HEK293T (cell line): ENCODE measurements at regions not wholly inside any gene's neighbourhood (a gene's known extent, or its start where the extent isn't known, plus 50 kb on each side); places are given as distances from the start of the nearest gene placed in this dataset.

ENCODE experiments used
- BHLHE40 ChIP-seq: fragments of 450-650 bp; IDR thresholded peaks from 2 replicates; pipeline ENCODE4 v1.6.1; 2016; ENCODE audit warnings: mild to moderate bottlenecking, moderate library complexity, borderline replicate concordance
- FOXA1 ChIP-seq: fragments of 450-650 bp; IDR thresholded peaks from 2 replicates; pipeline ENCODE4 v1.6.1; 2016; ENCODE audit warnings: mild to moderate bottlenecking
- TF ChIP-seq, protein P1 (sequence below): fragments of 450-650 bp; IDR thresholded peaks from 2 replicates; pipeline ENCODE4 v1.6.1; 2016

DNA sequence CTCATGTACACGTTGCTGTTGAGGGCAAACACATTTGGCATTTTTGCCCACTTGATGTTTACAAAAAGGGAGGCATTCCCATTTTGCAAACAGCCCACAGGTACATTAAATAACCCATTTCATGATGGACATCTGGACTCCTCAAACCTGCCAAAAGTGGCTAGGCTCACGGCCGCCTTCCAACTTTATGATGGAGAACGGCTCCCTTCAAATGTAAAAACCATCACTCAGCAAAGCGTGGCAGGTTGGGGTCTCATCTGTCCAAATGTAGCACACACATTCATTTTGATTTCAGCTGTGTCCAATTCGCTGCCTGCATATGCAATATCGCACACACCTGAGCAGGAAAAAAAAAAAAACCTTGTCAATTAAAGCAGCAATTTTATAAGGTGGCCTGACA is 417.8 kb downstream of the TMEM114 start:
- TF ChIP-seq FOXA1 (no peak), BHLHE40 (no peak)
- TF ChIP-seq, protein P1, sequence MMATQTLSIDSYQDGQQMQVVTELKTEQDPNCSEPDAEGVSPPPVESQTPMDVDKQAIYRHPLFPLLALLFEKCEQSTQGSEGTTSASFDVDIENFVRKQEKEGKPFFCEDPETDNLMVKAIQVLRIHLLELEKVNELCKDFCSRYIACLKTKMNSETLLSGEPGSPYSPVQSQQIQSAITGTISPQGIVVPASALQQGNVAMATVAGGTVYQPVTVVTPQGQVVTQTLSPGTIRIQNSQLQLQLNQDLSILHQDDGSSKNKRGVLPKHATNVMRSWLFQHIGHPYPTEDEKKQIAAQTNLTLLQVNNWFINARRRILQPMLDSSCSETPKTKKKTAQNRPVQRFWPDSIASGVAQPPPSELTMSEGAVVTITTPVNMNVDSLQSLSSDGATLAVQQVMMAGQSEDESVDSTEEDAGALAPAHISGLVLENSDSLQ: no peak
